ENCODE measurements at regions not wholly inside any gene's neighbourhood (a gene's known extent, or its start where the extent isn't known, plus 50 kb on each side); places are given as distances from the start of the nearest gene placed in this dataset.

- ATAC-seq = no peak
- in situ Hi-C loops (cut with HindIII; ENCODE audit: extremely low pct_ligation_motif_present, low pct_unique_long_range_greater_than_20kb) (no loop called here), intact Hi-C loops (cut with micrococcal nuclease; ENCODE audit: unreplicated experiment) (no loop called here)
- H3K27me3 ChIP-seq (ENCODE audit: control insufficient read depth in 1 of 2, insufficient read depth in 2 of 2, low read length in 2 of 2) = no peaks in the 10 kb centered on the region; a peak in 1 of 5 replicates
- H3K9me3 ChIP-seq (ENCODE audit: low read length) = no peaks in the 10 kb centered on the region
- no peak for DNase-seq (ENCODE audit: low spot score)
- no peak overlapping the region for H3K4me3 ChIP-seq (replicated peaks in 1 of 3; ENCODE audit: insufficient read depth in 1 of 3, low read depth in 2 of 3, low read length in 3 of 3)
- no peak overlapping the region for H3K27ac ChIP-seq (ENCODE audit: extremely low read length, insufficient read depth, low read length)
- WGBS (ENCODE audit: low lambda C conversion rate) = 10% methylated on average over 3 of the region's 3 CpGs
- no peaks in the 10 kb centered on the region for H3K36me3 ChIP-seq (replicated peaks in 1 of 2; ENCODE audit: control insufficient read depth in 1 of 2, insufficient read depth in 2 of 2, low read length in 2 of 2)
- H3K9ac ChIP-seq (ENCODE audit: insufficient read depth, low read depth, low read length) = no peak overlapping the region
- H3K4me1 ChIP-seq (ENCODE audit: insufficient read depth, low read length) = peaks cover 2% of the 10 kb centered on the region
- H2AFZ ChIP-seq (ENCODE audit: low read length) = no peak overlapping the region
- TF ChIP-seq SIX4 (CRISPR knock-in tag; IDR thresholded peaks at IDR 0.05) = no peak
- no peak for TF ChIP-seq NFKB2 (CRISPR knock-in tag; IDR thresholded peaks at IDR 0.05; ENCODE audit: borderline replicate concordance)
- no peaks in the 10 kb centered on the region for H3K79me2 ChIP-seq (ENCODE audit: insufficient read depth, low read length)
- H3K4me2 ChIP-seq (ENCODE audit: low read depth, low read length) = no peak overlapping the region
- ChIA-PET POLR2A (no interaction called here), CTCF (ENCODE audit: low intra/inter-chr PET ratio, low total read pairs) (no interaction called here)
- no TSS peak for BruUV-seq (replicated peaks)
- no peak for FAIRE-seq
- no peaks in the 10 kb centered on the region for H4K20me1 ChIP-seq (ENCODE audit: insufficient read depth, low read length)
Observed at GRCh38 chr9:108339251-108339650, 516.5 kb downstream of the ACTL7B start.

- DNase-seq (ENCODE audit: low spot score) = no peak
- Histone ChIP-seq H3K27me3 (ENCODE audit: control insufficient read depth in 1 of 2, insufficient read depth in 2 of 2, low read length in 2 of 2) (no peaks in the 10 kb centered on the region; a peak in 1 of 5 replicates), H3K27ac (ENCODE audit: extremely low read length, insufficient read depth, low read length) (no peak overlapping the region), H3K4me3 (replicated peaks in 1 of 3; ENCODE audit: insufficient read depth in 1 of 3, low read depth in 2 of 3, low read length in 3 of 3) (no peak overlapping the region), H3K36me3 (replicated peaks in 1 of 2; ENCODE audit: control insufficient read depth in 1 of 2, insufficient read depth in 2 of 2, low read length in 2 of 2) (no peaks in the 10 kb centered on the region), H3K9ac (ENCODE audit: insufficient read depth, low read depth, low read length) (no peak overlapping the region), H3K4me2 (ENCODE audit: low read depth, low read length) (no peak overlapping the region), H3K9me3 (ENCODE audit: low read length) (no peaks in the 10 kb centered on the region), H3K79me2 (ENCODE audit: insufficient read depth, low read length) (no peaks in the 10 kb centered on the region), H2AFZ (ENCODE audit: low read length) (no peak overlapping the region), H4K20me1 (ENCODE audit: insufficient read depth, low read length) (no peaks in the 10 kb centered on the region), H3K4me1 (ENCODE audit: insufficient read depth, low read length) (peaks cover 17% of the 10 kb centered on the region)
- TF ChIP-seq KDM2A (CRISPR knock-in tag; IDR thresholded peaks at IDR 0.05; ENCODE audit: borderline replicate concordance, low read depth) (no peak), ATAD3A (CRISPR knock-in tag; IDR thresholded peaks at IDR 0.05) (no peak), ZBTB42 (CRISPR knock-in tag; IDR thresholded peaks at IDR 0.05) (no peak), MBD4 (IDR thresholded peaks at IDR 0.05; ENCODE audit: borderline replicate concordance, low read length) (no peak), ZNF552 (CRISPR knock-in tag; IDR thresholded peaks at IDR 0.05; ENCODE audit: borderline replicate concordance) (no peak), MAX (IDR thresholded peaks at IDR 0.05) (no peak), MTF1 (CRISPR knock-in tag; IDR thresholded peaks at IDR 0.05) (no peak), PITX1 (CRISPR knock-in tag; IDR thresholded peaks at IDR 0.05) (no peak), ZNF224 (CRISPR knock-in tag; IDR thresholded peaks at IDR 0.05) (no peak), GATAD2A (CRISPR knock-in tag; IDR thresholded peaks at IDR 0.05) (no peak), U2AF2 (IDR thresholded peaks at IDR 0.05; ENCODE audit: low read depth, low read length) (no peak), MTERF4 (CRISPR knock-in tag; IDR thresholded peaks at IDR 0.05) (no peak), THYN1 (CRISPR knock-in tag; IDR thresholded peaks at IDR 0.05; ENCODE audit: borderline replicate concordance, low read depth) (no peak), ZNF282 (IDR thresholded peaks at IDR 0.05; ENCODE audit: partially characterized antibody) (no peak), ZNF441 (CRISPR knock-in tag; IDR thresholded peaks at IDR 0.05; ENCODE audit: borderline replicate concordance) (no peak)
- WGBS (ENCODE audit: low lambda C conversion rate) = 41% methylated on average over 2 of the region's 2 CpGs
- ATAC-seq = no peak
- CTCF ChIA-PET (ENCODE audit: low intra/inter-chr PET ratio, low total read pairs) = no interaction called here
- BruUV-seq (replicated peaks) = no TSS peak
- POLR2A ChIA-PET = no interaction called here
- in situ Hi-C loops (cut with HindIII; ENCODE audit: extremely low pct_ligation_motif_present, low pct_unique_long_range_greater_than_20kb) = no loop called here
- intact Hi-C loops (cut with micrococcal nuclease; ENCODE audit: unreplicated experiment) = no loop called here
- no peak for FAIRE-seq
Observed at GRCh38 chr9:108336575-108336974, 519.2 kb downstream of the ACTL7B start.

Data from HepG2 (cell line).